GM23338 (cell line): ENCODE measurements at regions not wholly inside any gene's neighbourhood (a gene's known extent, or its start where the extent isn't known, plus 50 kb on each side); places are given as distances from the start of the nearest gene placed in this dataset.

Experiments used
- ATAC-seq: fragments of 200-7000 bp; cut with Tn5 transposase; 3 replicates; pipeline ENCODE4 v1.9.1; 2020
- DNase-seq: peaks from one replicate; pipeline ENCODE4 v3.0.0-alpha.2; 2015; ENCODE audit warnings: low spot score
- H2AFZ ChIP-seq: fragments of 200-600 bp; sonication (generic); 2 replicates; pipeline ENCODE4 v1.8.0; 2016; ENCODE audit warnings: antibody characterized with exemption, mild to moderate bottlenecking, moderate library complexity
- H3F3A ChIP-seq: fragments of 200-600 bp; sonication (generic); replicated peaks from 2 replicates; pipeline ENCODE4 v1.8.0; 2017; ENCODE audit warnings: antibody characterized with exemption, mixed run types, low read depth
- H3K27ac ChIP-seq: fragments of 200-600 bp; sonication (generic); 2 replicates; pipeline ENCODE4 v1.6.1; 2016; ENCODE audit warnings: low read depth
- H3K27me3 ChIP-seq: fragments of 200-600 bp; sonication (generic); 2 replicates; pipeline ENCODE4 v1.8.0; 2016; ENCODE audit warnings: mild to moderate bottlenecking, mixed run types, moderate library complexity; ENCODE audit not compliant: insufficient read depth
- H3K36me3 ChIP-seq: fragments of 200-600 bp; sonication (generic); 2 replicates; pipeline ENCODE4 v1.8.0; 2016; ENCODE audit warnings: mild to moderate bottlenecking; ENCODE audit not compliant: insufficient read depth
- H3K4me1 ChIP-seq: fragments of 200-600 bp; sonication (generic); 2 replicates; pipeline ENCODE4 v1.8.0; 2016; ENCODE audit warnings: mild to moderate bottlenecking, moderate library complexity; ENCODE audit not compliant: insufficient read depth
- H3K4me2 ChIP-seq: fragments of 200-600 bp; sonication (generic); 2 replicates; pipeline ENCODE4 v1.7.1; 2017; ENCODE audit warnings: mixed run types
- H3K4me3 ChIP-seq: fragments of 200-600 bp; sonication (generic); 2 replicates; pipeline ENCODE4 v1.6.1; 2016; ENCODE audit warnings: mixed run types
- H3K79me2 ChIP-seq: fragments of 200-600 bp; sonication (generic); replicated peaks from 2 replicates; pipeline ENCODE4 v1.8.0; 2017; ENCODE audit warnings: mild to moderate bottlenecking; ENCODE audit not compliant: insufficient read depth
- H3K9me2 ChIP-seq: fragments of 200-600 bp; sonication (generic); 2 replicates; pipeline ENCODE4 v1.8.0; 2017; ENCODE audit not compliant: insufficient read depth
- H4K20me1 ChIP-seq: fragments of 200-600 bp; sonication (generic); replicated peaks from 2 replicates; pipeline ENCODE4 v1.8.0; 2017; ENCODE audit warnings: mild to moderate bottlenecking; ENCODE audit not compliant: insufficient read depth
- H3K27ac Mint-ChIP-seq: 2 replicates; pipeline ENCODE4 v1.8.0; 2020; ENCODE audit warnings: inconsistent platforms, mild to moderate bottlenecking, moderate library complexity, mixed read lengths
- H3K27me3 Mint-ChIP-seq: 3 replicates; pipeline ENCODE4 v1.8.0; 2022; ENCODE audit warnings: low read depth, mild to moderate bottlenecking, moderate library complexity, mixed read lengths, inconsistent platforms; ENCODE audit not compliant: insufficient read depth, poor library complexity
- H3K36me3 Mint-ChIP-seq: 3 replicates; pipeline ENCODE4 v1.8.0; 2021; ENCODE audit warnings: low read depth, mild to moderate bottlenecking, inconsistent platforms, moderate library complexity, mixed read lengths
- H3K4me1 Mint-ChIP-seq: 3 replicates; pipeline ENCODE4 v1.8.0; 2020; ENCODE audit warnings: mild to moderate bottlenecking, inconsistent platforms, mixed read lengths
- H3K4me3 Mint-ChIP-seq: 3 replicates; pipeline ENCODE4 v1.8.0; 2021; ENCODE audit warnings: moderate library complexity, mild to moderate bottlenecking, inconsistent platforms, mixed read lengths
- H3K9me3 Mint-ChIP-seq: 3 replicates; pipeline ENCODE4 v1.8.0; 2020; ENCODE audit warnings: moderate library complexity, mild to moderate bottlenecking, inconsistent platforms, mixed read lengths
- CREB1 ChIP-seq: fragments of 250-450 bp; sonication (Bioruptor Pico); IDR thresholded peaks from 2 replicates; pipeline ENCODE4 v1.5.0; 2020; ENCODE audit warnings: low read depth, mild to moderate bottlenecking, moderate library complexity
- EZH2 ChIP-seq: fragments of 200-600 bp; sonication (generic); IDR thresholded peaks from one replicate; pipeline ENCODE4 v1.8.0; 2017; ENCODE audit warnings: antibody characterized with exemption, mild to moderate bottlenecking, low read depth; ENCODE audit not compliant: unreplicated experiment
- EZH2phosphoT487 ChIP-seq: fragments of 200-600 bp; sonication (generic); IDR thresholded peaks from one replicate; pipeline ENCODE4 v1.8.1; 2018; ENCODE audit warnings: antibody characterized with exemption; ENCODE audit not compliant: unreplicated experiment
- JUNB ChIP-seq: IDR thresholded peaks from one replicate; pipeline ENCODE4 v1.6.1; 2016; ENCODE audit warnings: antibody characterized with exemption; ENCODE audit not compliant: unreplicated experiment
- NANOG ChIP-seq: IDR thresholded peaks from 2 replicates; pipeline ENCODE4 v1.6.1; 2016; ENCODE audit warnings: antibody characterized with exemption, borderline replicate concordance
- POLR2AphosphoS5 ChIP-seq: IDR thresholded peaks from 2 replicates; pipeline ENCODE4 v1.6.1; 2016; ENCODE audit warnings: antibody characterized with exemption, low read depth
- STAT1 ChIP-seq: IDR thresholded peaks from one replicate; pipeline ENCODE4 v1.6.1; 2016; ENCODE audit warnings: antibody characterized with exemption; ENCODE audit not compliant: unreplicated experiment
- ZNF114 ChIP-seq: fragments of 250-450 bp; sonication (Bioruptor Pico); IDR thresholded peaks from 2 replicates; pipeline ENCODE4 v1.5.0; 2020; ENCODE audit warnings: mild to moderate bottlenecking, moderate library complexity
- ZNF331 ChIP-seq: fragments of 250-450 bp; sonication (Bioruptor Pico); IDR thresholded peaks from 2 replicates; pipeline ENCODE4 v1.5.0; 2020; ENCODE audit warnings: low read depth, mild to moderate bottlenecking, moderate library complexity
- TF ChIP-seq, protein P1 (sequence below): IDR thresholded peaks from 2 replicates; pipeline ENCODE4 v1.6.1; 2016; ENCODE audit warnings: antibody characterized with exemption
- TF ChIP-seq, protein P2 (sequence below), 2 experiments: fragments of 200-600 bp in 1 of 2; sonication (generic) in 1 of 2; conservative IDR thresholded peaks; 2 replicates each; pipeline versions ENCODE4 v1.5.1 to v1.6.1; 2016 to 2017; ENCODE audit warnings: antibody characterized with exemption in 2 of 2, low read depth in 2 of 2, mild to moderate bottlenecking in 2 of 2, moderate library complexity in 1 of 2
- TF ChIP-seq, protein P3 (sequence below): IDR thresholded peaks from one replicate; pipeline ENCODE4 v1.6.1; 2018; ENCODE audit warnings: antibody characterized with exemption; ENCODE audit not compliant: unreplicated experiment
- TF ChIP-seq, protein P4 (sequence below): fragments of 250-450 bp; sonication (Bioruptor Pico); IDR thresholded peaks from 2 replicates; pipeline ENCODE4 v1.5.0; 2020; ENCODE audit warnings: mild to moderate bottlenecking, moderate library complexity

DNA sequence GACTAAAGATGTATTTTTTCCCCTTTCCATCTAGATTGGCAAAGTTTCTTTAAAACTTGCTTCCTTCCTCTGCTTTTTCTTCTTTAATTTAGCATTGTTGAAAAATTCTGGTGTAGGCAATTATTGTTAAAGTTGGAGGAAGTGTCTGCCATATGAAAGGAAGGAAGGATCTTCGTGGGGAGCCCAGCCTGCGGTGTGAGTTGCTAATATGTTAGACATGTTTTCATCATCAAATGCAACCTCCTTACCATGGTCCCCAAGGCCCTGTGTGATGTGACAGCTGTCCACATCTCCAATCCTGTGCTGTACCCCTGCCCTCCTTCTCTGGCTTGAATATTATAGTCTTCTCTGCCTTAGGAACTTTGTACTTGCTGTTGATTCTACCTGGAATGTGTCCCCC is 81.0 kb upstream of the ZBTB18 start:
- no peak overlapping the region for H3K27ac ChIP-seq
- Mint-ChIP-seq H3K9me3 (no peaks in the 10 kb centered on the region), H3K36me3 (no peaks in the 10 kb centered on the region), H3K27me3 (peaks cover 4% of the 10 kb centered on the region), H3K4me1 (peaks cover 30% of the 10 kb centered on the region), H3K27ac (no peak overlapping the region), H3K4me3 (no peak overlapping the region)
- H3K79me2 ChIP-seq: no peaks in the 10 kb centered on the region
- DNase-seq (no peak), ATAC-seq (no peak)
- no peaks in the 10 kb centered on the region for H4K20me1 ChIP-seq
- peaks cover 21% of the 10 kb centered on the region for H3K4me1 ChIP-seq
- TF ChIP-seq POLR2AphosphoS5 (no peak), STAT1 (no peak), ZNF114 (CRISPR knock-in tag) (no peak), CREB1 (CRISPR knock-in tag) (no peak), EZH2 (no peak), JUNB (no peak), ZNF331 (CRISPR knock-in tag) (no peak), NANOG (no peak), EZH2phosphoT487 (no peak)
- TF ChIP-seq, protein P1, sequence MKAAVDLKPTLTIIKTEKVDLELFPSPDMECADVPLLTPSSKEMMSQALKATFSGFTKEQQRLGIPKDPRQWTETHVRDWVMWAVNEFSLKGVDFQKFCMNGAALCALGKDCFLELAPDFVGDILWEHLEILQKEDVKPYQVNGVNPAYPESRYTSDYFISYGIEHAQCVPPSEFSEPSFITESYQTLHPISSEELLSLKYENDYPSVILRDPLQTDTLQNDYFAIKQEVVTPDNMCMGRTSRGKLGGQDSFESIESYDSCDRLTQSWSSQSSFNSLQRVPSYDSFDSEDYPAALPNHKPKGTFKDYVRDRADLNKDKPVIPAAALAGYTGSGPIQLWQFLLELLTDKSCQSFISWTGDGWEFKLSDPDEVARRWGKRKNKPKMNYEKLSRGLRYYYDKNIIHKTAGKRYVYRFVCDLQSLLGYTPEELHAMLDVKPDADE: no peak
- TF ChIP-seq, protein P2, sequence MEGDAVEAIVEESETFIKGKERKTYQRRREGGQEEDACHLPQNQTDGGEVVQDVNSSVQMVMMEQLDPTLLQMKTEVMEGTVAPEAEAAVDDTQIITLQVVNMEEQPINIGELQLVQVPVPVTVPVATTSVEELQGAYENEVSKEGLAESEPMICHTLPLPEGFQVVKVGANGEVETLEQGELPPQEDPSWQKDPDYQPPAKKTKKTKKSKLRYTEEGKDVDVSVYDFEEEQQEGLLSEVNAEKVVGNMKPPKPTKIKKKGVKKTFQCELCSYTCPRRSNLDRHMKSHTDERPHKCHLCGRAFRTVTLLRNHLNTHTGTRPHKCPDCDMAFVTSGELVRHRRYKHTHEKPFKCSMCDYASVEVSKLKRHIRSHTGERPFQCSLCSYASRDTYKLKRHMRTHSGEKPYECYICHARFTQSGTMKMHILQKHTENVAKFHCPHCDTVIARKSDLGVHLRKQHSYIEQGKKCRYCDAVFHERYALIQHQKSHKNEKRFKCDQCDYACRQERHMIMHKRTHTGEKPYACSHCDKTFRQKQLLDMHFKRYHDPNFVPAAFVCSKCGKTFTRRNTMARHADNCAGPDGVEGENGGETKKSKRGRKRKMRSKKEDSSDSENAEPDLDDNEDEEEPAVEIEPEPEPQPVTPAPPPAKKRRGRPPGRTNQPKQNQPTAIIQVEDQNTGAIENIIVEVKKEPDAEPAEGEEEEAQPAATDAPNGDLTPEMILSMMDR (conservative IDR thresholded peaks at IDR 0.05; ENCODE audit: low read depth in 2 of 2): no peak
- TF ChIP-seq, protein P3, sequence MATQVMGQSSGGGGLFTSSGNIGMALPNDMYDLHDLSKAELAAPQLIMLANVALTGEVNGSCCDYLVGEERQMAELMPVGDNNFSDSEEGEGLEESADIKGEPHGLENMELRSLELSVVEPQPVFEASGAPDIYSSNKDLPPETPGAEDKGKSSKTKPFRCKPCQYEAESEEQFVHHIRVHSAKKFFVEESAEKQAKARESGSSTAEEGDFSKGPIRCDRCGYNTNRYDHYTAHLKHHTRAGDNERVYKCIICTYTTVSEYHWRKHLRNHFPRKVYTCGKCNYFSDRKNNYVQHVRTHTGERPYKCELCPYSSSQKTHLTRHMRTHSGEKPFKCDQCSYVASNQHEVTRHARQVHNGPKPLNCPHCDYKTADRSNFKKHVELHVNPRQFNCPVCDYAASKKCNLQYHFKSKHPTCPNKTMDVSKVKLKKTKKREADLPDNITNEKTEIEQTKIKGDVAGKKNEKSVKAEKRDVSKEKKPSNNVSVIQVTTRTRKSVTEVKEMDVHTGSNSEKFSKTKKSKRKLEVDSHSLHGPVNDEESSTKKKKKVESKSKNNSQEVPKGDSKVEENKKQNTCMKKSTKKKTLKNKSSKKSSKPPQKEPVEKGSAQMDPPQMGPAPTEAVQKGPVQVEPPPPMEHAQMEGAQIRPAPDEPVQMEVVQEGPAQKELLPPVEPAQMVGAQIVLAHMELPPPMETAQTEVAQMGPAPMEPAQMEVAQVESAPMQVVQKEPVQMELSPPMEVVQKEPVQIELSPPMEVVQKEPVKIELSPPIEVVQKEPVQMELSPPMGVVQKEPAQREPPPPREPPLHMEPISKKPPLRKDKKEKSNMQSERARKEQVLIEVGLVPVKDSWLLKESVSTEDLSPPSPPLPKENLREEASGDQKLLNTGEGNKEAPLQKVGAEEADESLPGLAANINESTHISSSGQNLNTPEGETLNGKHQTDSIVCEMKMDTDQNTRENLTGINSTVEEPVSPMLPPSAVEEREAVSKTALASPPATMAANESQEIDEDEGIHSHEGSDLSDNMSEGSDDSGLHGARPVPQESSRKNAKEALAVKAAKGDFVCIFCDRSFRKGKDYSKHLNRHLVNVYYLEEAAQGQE: no peak
- TF ChIP-seq, protein P4, sequence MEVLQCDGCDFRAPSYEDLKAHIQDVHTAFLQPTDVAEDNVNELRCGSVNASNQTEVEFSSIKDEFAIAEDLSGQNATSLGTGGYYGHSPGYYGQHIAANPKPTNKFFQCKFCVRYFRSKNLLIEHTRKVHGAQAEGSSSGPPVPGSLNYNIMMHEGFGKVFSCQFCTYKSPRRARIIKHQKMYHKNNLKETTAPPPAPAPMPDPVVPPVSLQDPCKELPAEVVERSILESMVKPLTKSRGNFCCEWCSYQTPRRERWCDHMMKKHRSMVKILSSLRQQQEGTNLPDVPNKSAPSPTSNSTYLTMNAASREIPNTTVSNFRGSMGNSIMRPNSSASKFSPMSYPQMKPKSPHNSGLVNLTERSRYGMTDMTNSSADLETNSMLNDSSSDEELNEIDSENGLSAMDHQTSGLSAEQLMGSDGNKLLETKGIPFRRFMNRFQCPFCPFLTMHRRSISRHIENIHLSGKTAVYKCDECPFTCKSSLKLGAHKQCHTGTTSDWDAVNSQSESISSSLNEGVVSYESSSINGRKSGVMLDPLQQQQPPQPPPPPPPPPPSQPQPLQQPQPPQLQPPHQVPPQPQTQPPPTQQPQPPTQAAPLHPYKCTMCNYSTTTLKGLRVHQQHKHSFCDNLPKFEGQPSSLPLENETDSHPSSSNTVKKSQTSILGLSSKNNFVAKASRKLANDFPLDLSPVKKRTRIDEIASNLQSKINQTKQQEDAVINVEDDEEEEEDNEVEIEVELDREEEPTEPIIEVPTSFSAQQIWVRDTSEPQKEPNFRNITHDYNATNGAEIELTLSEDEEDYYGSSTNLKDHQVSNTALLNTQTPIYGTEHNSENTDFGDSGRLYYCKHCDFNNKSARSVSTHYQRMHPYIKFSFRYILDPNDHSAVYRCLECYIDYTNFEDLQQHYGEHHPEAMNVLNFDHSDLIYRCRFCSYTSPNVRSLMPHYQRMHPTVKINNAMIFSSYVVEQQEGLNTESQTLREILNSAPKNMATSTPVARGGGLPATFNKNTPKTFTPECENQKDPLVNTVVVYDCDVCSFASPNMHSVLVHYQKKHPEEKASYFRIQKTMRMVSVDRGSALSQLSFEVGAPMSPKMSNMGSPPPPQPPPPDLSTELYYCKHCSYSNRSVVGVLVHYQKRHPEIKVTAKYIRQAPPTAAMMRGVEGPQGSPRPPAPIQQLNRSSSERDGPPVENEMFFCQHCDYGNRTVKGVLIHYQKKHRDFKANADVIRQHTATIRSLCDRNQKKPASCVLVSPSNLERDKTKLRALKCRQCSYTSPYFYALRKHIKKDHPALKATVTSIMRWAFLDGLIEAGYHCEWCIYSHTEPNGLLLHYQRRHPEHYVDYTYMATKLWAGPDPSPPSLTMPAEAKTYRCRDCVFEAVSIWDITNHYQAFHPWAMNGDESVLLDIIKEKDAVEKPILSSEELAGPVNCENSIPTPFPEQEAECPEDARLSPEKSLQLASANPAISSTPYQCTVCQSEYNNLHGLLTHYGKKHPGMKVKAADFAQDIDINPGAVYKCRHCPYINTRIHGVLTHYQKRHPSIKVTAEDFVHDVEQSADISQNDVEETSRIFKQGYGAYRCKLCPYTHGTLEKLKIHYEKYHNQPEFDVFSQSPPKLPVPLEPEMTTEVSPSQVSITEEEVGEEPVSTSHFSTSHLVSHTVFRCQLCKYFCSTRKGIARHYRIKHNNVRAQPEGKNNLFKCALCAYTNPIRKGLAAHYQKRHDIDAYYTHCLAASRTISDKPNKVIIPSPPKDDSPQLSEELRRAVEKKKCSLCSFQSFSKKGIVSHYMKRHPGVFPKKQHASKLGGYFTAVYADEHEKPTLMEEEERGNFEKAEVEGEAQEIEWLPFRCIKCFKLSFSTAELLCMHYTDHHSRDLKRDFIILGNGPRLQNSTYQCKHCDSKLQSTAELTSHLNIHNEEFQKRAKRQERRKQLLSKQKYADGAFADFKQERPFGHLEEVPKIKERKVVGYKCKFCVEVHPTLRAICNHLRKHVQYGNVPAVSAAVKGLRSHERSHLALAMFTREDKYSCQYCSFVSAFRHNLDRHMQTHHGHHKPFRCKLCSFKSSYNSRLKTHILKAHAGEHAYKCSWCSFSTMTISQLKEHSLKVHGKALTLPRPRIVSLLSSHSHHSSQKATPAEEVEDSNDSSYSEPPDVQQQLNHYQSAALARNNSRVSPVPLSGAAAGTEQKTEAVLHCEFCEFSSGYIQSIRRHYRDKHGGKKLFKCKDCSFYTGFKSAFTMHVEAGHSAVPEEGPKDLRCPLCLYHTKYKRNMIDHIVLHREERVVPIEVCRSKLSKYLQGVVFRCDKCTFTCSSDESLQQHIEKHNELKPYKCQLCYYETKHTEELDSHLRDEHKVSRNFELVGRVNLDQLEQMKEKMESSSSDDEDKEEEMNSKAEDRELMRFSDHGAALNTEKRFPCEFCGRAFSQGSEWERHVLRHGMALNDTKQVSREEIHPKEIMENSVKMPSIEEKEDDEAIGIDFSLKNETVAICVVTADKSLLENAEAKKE (CRISPR knock-in tag): no peak
- no peak overlapping the region for H3K4me2 ChIP-seq
- no peaks in the 10 kb centered on the region for H3K9me2 ChIP-seq
- H3F3A ChIP-seq: no peaks in the 10 kb centered on the region
- no peak overlapping the region for H2AFZ ChIP-seq
- H3K4me3 ChIP-seq: no peak overlapping the region
- H3K36me3 ChIP-seq: no peaks in the 10 kb centered on the region
- no peaks in the 10 kb centered on the region for H3K27me3 ChIP-seq
